KMS-11 (cell line): ENCODE measurements at regions not wholly inside any gene's neighbourhood (a gene's known extent, or its start where the extent isn't known, plus 50 kb on each side); places are given as distances from the start of the nearest gene placed in this dataset.

Experiments used
- H2AFZ ChIP-seq: fragments of 200-600 bp; sonication (generic); 2 replicates; pipeline ENCODE4 v1.6.1; 2016; ENCODE audit warnings: antibody characterized with exemption, mixed run types, low read depth
- H3K27ac ChIP-seq: fragments of 200-600 bp; sonication (generic); 2 replicates; pipeline ENCODE4 v1.6.1; 2016; ENCODE audit warnings: mild to moderate bottlenecking, mixed run types
- H3K27me3 ChIP-seq: fragments of 200-600 bp; sonication (generic); 2 replicates; pipeline ENCODE4 v1.6.1; 2017; ENCODE audit warnings: mild to moderate bottlenecking, low read depth, mixed run types, moderate library complexity; ENCODE audit not compliant: insufficient read depth
- H3K36me3 ChIP-seq: fragments of 200-600 bp; sonication (generic); 2 replicates; pipeline ENCODE4 v1.6.1; 2017; ENCODE audit warnings: mild to moderate bottlenecking, mixed run types; ENCODE audit not compliant: insufficient read depth
- H3K4me1 ChIP-seq: fragments of 200-600 bp; sonication (generic); 2 replicates; pipeline ENCODE4 v1.6.1; 2016; ENCODE audit warnings: mild to moderate bottlenecking, low read depth, mixed run types; ENCODE audit not compliant: poor library complexity, severe bottlenecking
- H3K4me2 ChIP-seq: fragments of 200-600 bp; sonication (generic); 2 replicates; pipeline ENCODE4 v1.7.0; 2016; ENCODE audit warnings: mild to moderate bottlenecking, mixed run types
- H3K4me3 ChIP-seq: fragments of 200-600 bp; sonication (generic); IDR thresholded peaks from 2 replicates; pipeline ENCODE4 v1.6.1; 2017; ENCODE audit warnings: low read depth, low read length, mixed read lengths; ENCODE audit not compliant: insufficient read depth
- H3K79me2 ChIP-seq: fragments of 200-600 bp; sonication (generic); 2 replicates; pipeline ENCODE4 v1.6.1; 2016; ENCODE audit warnings: low read depth, mixed run types; ENCODE audit not compliant: insufficient read depth
- H3K9ac ChIP-seq: fragments of 200-600 bp; sonication (generic); 2 replicates; pipeline ENCODE4 v1.6.1; 2016; ENCODE audit warnings: mild to moderate bottlenecking, mixed run types
- H4K20me1 ChIP-seq: fragments of 200-600 bp; sonication (generic); 2 replicates; pipeline ENCODE4 v1.6.1; 2016; ENCODE audit warnings: mild to moderate bottlenecking, mixed run types; ENCODE audit not compliant: insufficient read depth
- TF ChIP-seq, protein P1 (sequence below): fragments of 200-600 bp; sonication (generic); conservative IDR thresholded peaks from 2 replicates; pipeline ENCODE4 v1.6.1; 2017; ENCODE audit warnings: low read depth, mild to moderate bottlenecking, antibody characterized with exemption, low read length, moderate library complexity, mixed read lengths

- no peaks in the 10 kb centered on the region for H4K20me1 ChIP-seq
- no peak overlapping the region for H2AFZ ChIP-seq
- TF ChIP-seq, protein P1, sequence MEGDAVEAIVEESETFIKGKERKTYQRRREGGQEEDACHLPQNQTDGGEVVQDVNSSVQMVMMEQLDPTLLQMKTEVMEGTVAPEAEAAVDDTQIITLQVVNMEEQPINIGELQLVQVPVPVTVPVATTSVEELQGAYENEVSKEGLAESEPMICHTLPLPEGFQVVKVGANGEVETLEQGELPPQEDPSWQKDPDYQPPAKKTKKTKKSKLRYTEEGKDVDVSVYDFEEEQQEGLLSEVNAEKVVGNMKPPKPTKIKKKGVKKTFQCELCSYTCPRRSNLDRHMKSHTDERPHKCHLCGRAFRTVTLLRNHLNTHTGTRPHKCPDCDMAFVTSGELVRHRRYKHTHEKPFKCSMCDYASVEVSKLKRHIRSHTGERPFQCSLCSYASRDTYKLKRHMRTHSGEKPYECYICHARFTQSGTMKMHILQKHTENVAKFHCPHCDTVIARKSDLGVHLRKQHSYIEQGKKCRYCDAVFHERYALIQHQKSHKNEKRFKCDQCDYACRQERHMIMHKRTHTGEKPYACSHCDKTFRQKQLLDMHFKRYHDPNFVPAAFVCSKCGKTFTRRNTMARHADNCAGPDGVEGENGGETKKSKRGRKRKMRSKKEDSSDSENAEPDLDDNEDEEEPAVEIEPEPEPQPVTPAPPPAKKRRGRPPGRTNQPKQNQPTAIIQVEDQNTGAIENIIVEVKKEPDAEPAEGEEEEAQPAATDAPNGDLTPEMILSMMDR, result no peak
- H3K4me3 ChIP-seq, result no peak overlapping the region
- H3K36me3 ChIP-seq, result no peaks in the 10 kb centered on the region
- no peaks in the 10 kb centered on the region for H3K27me3 ChIP-seq
- no peaks in the 10 kb centered on the region for H3K4me1 ChIP-seq
- H3K79me2 ChIP-seq, result no peaks in the 10 kb centered on the region
- H3K27ac ChIP-seq, result no peak overlapping the region
- H3K9ac ChIP-seq, result no peak overlapping the region
- H3K4me2 ChIP-seq, result no peak overlapping the region
Measured at GRCh38 chr18:51656249-51656648, 458.8 kb upstream of the MEX3C start.

- H3K4me2 ChIP-seq, result no peak overlapping the region
- H4K20me1 ChIP-seq, result no peaks in the 10 kb centered on the region
- H2AFZ ChIP-seq, result no peak overlapping the region
- H3K4me3 ChIP-seq, result no peak overlapping the region
- TF ChIP-seq, protein P1, result no peak
- H3K27me3 ChIP-seq, result no peaks in the 10 kb centered on the region
- no peaks in the 10 kb centered on the region for H3K36me3 ChIP-seq
- H3K9ac ChIP-seq, result no peak overlapping the region
- no peaks in the 10 kb centered on the region for H3K4me1 ChIP-seq
- H3K27ac ChIP-seq, result no peak overlapping the region
- no peaks in the 10 kb centered on the region for H3K79me2 ChIP-seq
Measured at GRCh38 chr18:51658436-51658835, 461.0 kb upstream of the MEX3C start.

DNA sequence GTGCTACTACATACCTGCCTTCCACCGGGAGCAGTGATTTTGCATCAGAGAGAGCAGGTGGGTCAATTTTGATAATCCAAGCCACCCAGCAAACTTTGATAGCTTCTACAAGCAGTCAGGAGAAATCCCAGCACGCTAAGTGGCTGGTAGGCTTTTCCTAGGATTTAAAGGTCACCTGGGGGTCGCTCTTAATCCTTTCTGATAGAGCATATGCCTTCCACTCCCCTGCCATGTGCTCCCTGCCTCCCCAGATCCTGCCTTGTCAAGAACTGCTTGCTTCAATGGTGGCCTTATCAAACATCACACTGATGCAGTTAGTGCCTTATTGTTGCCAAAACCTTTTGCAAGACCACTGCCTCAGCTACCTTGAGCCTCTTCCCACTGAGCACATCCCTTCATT lies 462.3 kb upstream of the MEX3C start:
- no peaks in the 10 kb centered on the region for H3K4me1 ChIP-seq
- H3K27ac ChIP-seq, result no peak overlapping the region
- H2AFZ ChIP-seq, result no peak overlapping the region
- no peaks in the 10 kb centered on the region for H3K27me3 ChIP-seq
- H3K79me2 ChIP-seq, result no peaks in the 10 kb centered on the region
- no peaks in the 10 kb centered on the region for H4K20me1 ChIP-seq
- H3K4me3 ChIP-seq, result no peak overlapping the region
- no peaks in the 10 kb centered on the region for H3K36me3 ChIP-seq
- TF ChIP-seq, protein P1, result no peak
- no peak overlapping the region for H3K9ac ChIP-seq
- no peak overlapping the region for H3K4me2 ChIP-seq

DNA sequence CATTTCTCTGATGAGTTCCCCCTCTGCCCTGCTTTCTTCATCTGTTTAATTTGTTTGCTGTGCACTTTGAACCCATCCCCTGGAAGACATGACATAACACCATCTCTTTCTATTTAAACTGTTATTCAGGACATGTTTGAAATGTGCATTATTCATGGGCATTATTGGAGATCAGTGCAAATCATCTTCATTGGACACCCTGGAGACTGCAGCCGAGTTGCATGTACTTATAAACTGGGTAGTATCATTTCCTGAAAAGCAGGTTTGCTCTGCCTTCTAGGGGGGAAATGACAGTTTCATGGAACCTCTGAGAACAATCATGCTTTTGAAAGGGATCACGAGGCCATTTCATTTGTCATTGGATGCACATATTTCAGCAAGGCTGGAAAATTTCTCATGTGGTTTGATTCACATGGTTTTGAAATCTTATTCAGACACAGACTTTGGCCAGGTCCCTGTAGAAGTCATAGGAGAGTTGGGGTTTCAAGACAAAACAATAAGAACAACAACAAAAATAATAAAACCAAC lies 462.8 kb upstream of the MEX3C start:
- Histone ChIP-seq H3K27me3 (no peaks in the 10 kb centered on the region), H3K4me3 (no peak overlapping the region), H3K36me3 (no peaks in the 10 kb centered on the region), H4K20me1 (no peaks in the 10 kb centered on the region), H3K9ac (no peak overlapping the region), H3K27ac (no peak overlapping the region), H3K79me2 (no peaks in the 10 kb centered on the region), H3K4me2 (no peak overlapping the region), H2AFZ (no peak overlapping the region), H3K4me1 (no peaks in the 10 kb centered on the region)
- TF ChIP-seq, protein P1, result no peak

- H3K27me3 ChIP-seq, result no peaks in the 10 kb centered on the region
- H3K36me3 ChIP-seq, result no peaks in the 10 kb centered on the region
- no peak overlapping the region for H3K9ac ChIP-seq
- no peak overlapping the region for H2AFZ ChIP-seq
- no peak overlapping the region for H3K27ac ChIP-seq
- no peaks in the 10 kb centered on the region for H4K20me1 ChIP-seq
- H3K4me2 ChIP-seq, result no peak overlapping the region
- TF ChIP-seq, protein P1, result no peak
- H3K79me2 ChIP-seq, result no peaks in the 10 kb centered on the region
- H3K4me3 ChIP-seq, result no peak overlapping the region
- H3K4me1 ChIP-seq, result no peaks in the 10 kb centered on the region
Measured at GRCh38 chr18:51664236-51664635, 466.8 kb upstream of the MEX3C start.
